Right lobe of liver (tissue), 6 donors: ENCODE measurements at regions not wholly inside any gene's neighbourhood (a gene's known extent, or its start where the extent isn't known, plus 50 kb on each side); places are given as distances from the start of the nearest gene placed in this dataset.

Source experiments
- ATAC-seq, 4 donors: fragments of 200-7000 bp; cut with Tn5 transposase; one replicate each; pipeline ENCODE4 v1.9.1; 2020; ENCODE audit warnings: mild to moderate bottlenecking in 4 of 4, moderate library complexity in 4 of 4
- DNase-seq, 3 donors: peaks; one replicate each; pipeline ENCODE4 v3.0.0-alpha.2; 2020
- H3K27ac ChIP-seq, 3 donors: fragments of 200-600 bp; one replicate each; pipeline ENCODE4 v1.8.0; 2022
- H3K27me3 ChIP-seq, 2 donors: fragments of 200-600 bp; one replicate each; pipeline ENCODE4 v1.8.0; 2022
- H3K36me3 ChIP-seq, 4 donors: fragments of 200-600 bp; sonication (generic) in 1 of 4; one replicate each; pipeline versions ENCODE4 v1.5.1 to v1.8.0; 2017 to 2022; ENCODE audit warnings: control low read depth in 1 of 4
- H3K4me1 ChIP-seq, 4 donors: fragments of 200-600 bp; sonication (generic) in 1 of 4; one replicate each; pipeline versions ENCODE4 v1.5.1 to v1.8.0; 2017 to 2022; ENCODE audit warnings: control low read depth in 1 of 4
- H3K4me3 ChIP-seq, 3 donors: fragments of 200-600 bp; one replicate each; pipeline ENCODE4 v1.8.0; 2022
- H3K9me3 ChIP-seq, 4 donors: fragments of 200-600 bp; sonication (generic) in 1 of 4; one replicate each; pipeline versions ENCODE4 v1.5.1 to v1.8.0; 2017 to 2022; ENCODE audit warnings: control low read depth in 1 of 4
- CTCF ChIP-seq, 4 donors: fragments of 200-600 bp in 3 of 4; fragments of 450-650 bp in 1 of 4; IDR thresholded peaks; one replicate each; pipeline versions ENCODE4 v1.5.1 to v1.8.0; 2016 to 2022; ENCODE audit warnings: antibody characterized with exemption in 4 of 4, mild to moderate bottlenecking in 2 of 4
- POLR2A ChIP-seq: fragments of 450-650 bp; IDR thresholded peaks from one replicate; pipeline ENCODE4 v1.6.1; 2017; ENCODE audit warnings: antibody characterized with exemption, mild to moderate bottlenecking
- WGBS: methylation state at CpG from one replicate; pipeline ENCODE4 v1.1.6; 2018; ENCODE audit warnings: low coverage, low lambda C conversion rate; ENCODE audit not compliant: insufficient coverage; ENCODE audit errors: missing lambda C conversion rate; 5-methylcytosine and 5-hydroxymethylcytosine counted together
- intact Hi-C, 2 donors: fragments of 100-400 bp; cut with DNase I; formaldehyde crosslinking; loops; one replicate each; pipeline versions ENCODE4 v1.11.2 to v1.14.1; 2022
- donor health status: DM: no; HTN: yes; CAD: no.
- donor health status: DM: no; HTN: no; CAD: no.
- donor health status: DM: no; HTN: no; CAD: no.
- donor health status: DM: no; HTN: yes; CAD: no.
- donor health status: DM: no; HTN: yes; CAD: no.

GRCh38 chrX:42988700-42989099, 210.7 kb upstream of the PPP1R2C start:
- H3K4me3 ChIP-seq, result no peak overlapping the region
- H3K9me3 ChIP-seq, result no peaks in the 10 kb centered on the region
- H3K27ac ChIP-seq, result no peak overlapping the region
- H3K4me1 ChIP-seq, result no peaks in the 10 kb centered on the region
- ATAC-seq (no peak), DNase-seq (no peak)
- 63% methylated on average over 1 of the region's 1 CpG for WGBS
- H3K36me3 ChIP-seq, result no peaks in the 10 kb centered on the region
- TF ChIP-seq CTCF (IDR thresholded peaks at IDR 0.05), result no peak
- TF ChIP-seq POLR2A, result no peak
- intact Hi-C loops, result no loop called here
- H3K27me3 ChIP-seq, result peaks cover 0 to 6% of the 10 kb centered on the region in 2 donors

- intact Hi-C loops, result no loop called here
- Histone ChIP-seq H3K9me3 (no peaks in the 10 kb centered on the region), H3K4me3 (no peak overlapping the region), H3K27me3 (peaks cover 0 to 10% of the 10 kb centered on the region in 2 donors), H3K36me3 (no peaks in the 10 kb centered on the region), H3K4me1 (no peaks in the 10 kb centered on the region), H3K27ac (no peak overlapping the region)
- WGBS, result 37% methylated on average over 3 of the region's 3 CpGs
- ATAC-seq (no peak), DNase-seq (no peak)
- TF ChIP-seq POLR2A (no peak), CTCF (IDR thresholded peaks at IDR 0.05) (no peak)
Observed at GRCh38 chrX:42992199-42992943, 214.4 kb upstream of the PPP1R2C start.

- WGBS, result 34% methylated on average over 3 of the region's 3 CpGs
- H3K9me3 ChIP-seq, result no peaks in the 10 kb centered on the region
- DNase-seq (no peak), ATAC-seq (no peak)
- TF ChIP-seq POLR2A (no peak), CTCF (IDR thresholded peaks at IDR 0.05) (no peak)
- H3K36me3 ChIP-seq, result no peaks in the 10 kb centered on the region
- H3K27ac ChIP-seq, result no peak overlapping the region
- no peak overlapping the region for H3K4me3 ChIP-seq
- intact Hi-C loops, result no loop called here
- H3K4me1 ChIP-seq, result no peaks in the 10 kb centered on the region
- peaks cover 0 to 4% of the 10 kb centered on the region in 2 donors for H3K27me3 ChIP-seq
Observed at GRCh38 chrX:42996861-42997260, 218.9 kb upstream of the PPP1R2C start.

- Histone ChIP-seq H3K9me3 (no peaks in the 10 kb centered on the region), H3K36me3 (no peaks in the 10 kb centered on the region), H3K27me3 (peaks cover 0 to 4% of the 10 kb centered on the region in 2 donors), H3K4me3 (no peak overlapping the region), H3K4me1 (no peaks in the 10 kb centered on the region), H3K27ac (no peak overlapping the region)
- DNase-seq (no peak), ATAC-seq (no peak)
- TF ChIP-seq POLR2A (no peak), CTCF (IDR thresholded peaks at IDR 0.05) (no peak)
- 52% methylated on average over 2 of the region's 2 CpGs for WGBS
- intact Hi-C loops, result no loop called here
Observed at GRCh38 chrX:43000121-43000520, 222.2 kb upstream of the PPP1R2C start.
